GM23248 (cell line): ENCODE measurements at regions not wholly inside any gene's neighbourhood (a gene's known extent, or its start where the extent isn't known, plus 50 kb on each side); places are given as distances from the start of the nearest gene placed in this dataset.

Experiments
- DNase-seq: peaks from one replicate; pipeline ENCODE4 v3.0.0-alpha.2; 2015
- H2AFZ ChIP-seq: fragments of 200-600 bp; sonication (generic); 2 replicates; pipeline ENCODE4 v1.6.1; 2016; ENCODE audit warnings: antibody characterized with exemption
- H3F3A ChIP-seq: fragments of 200-600 bp; sonication (generic); 2 replicates; pipeline ENCODE4 v1.6.1; 2016; ENCODE audit warnings: mild to moderate bottlenecking, antibody characterized with exemption, mixed run types; ENCODE audit not compliant: insufficient read depth
- H3K27ac ChIP-seq: fragments of 200-600 bp; sonication (generic); 2 replicates; pipeline ENCODE4 v1.5.1; 2016; ENCODE audit warnings: mild to moderate bottlenecking
- H3K27me3 ChIP-seq: fragments of 200-600 bp; sonication (generic); replicated peaks from 2 replicates; pipeline ENCODE4 v1.6.1; 2016; ENCODE audit warnings: mild to moderate bottlenecking; ENCODE audit not compliant: insufficient read depth
- H3K36me3 ChIP-seq: fragments of 200-600 bp; sonication (generic); 2 replicates; pipeline ENCODE4 v1.6.1; 2016; ENCODE audit warnings: low read depth, mild to moderate bottlenecking
- H3K4me1 ChIP-seq: fragments of 200-600 bp; sonication (generic); 2 replicates; pipeline ENCODE4 v1.6.1; 2016; ENCODE audit warnings: mild to moderate bottlenecking; ENCODE audit not compliant: insufficient read depth
- H3K4me2 ChIP-seq: fragments of 200-600 bp; sonication (generic); one replicate; pipeline ENCODE4 v1.6.1; 2016; ENCODE audit warnings: mild to moderate bottlenecking; ENCODE audit not compliant: unreplicated experiment
- H3K4me3 ChIP-seq: fragments of 200-600 bp; sonication (generic); 2 replicates; pipeline ENCODE4 v1.5.1; 2016; ENCODE audit warnings: mild to moderate bottlenecking
- H3K79me2 ChIP-seq: fragments of 200-600 bp; sonication (generic); 2 replicates; pipeline ENCODE4 v1.6.1; 2016; ENCODE audit warnings: mild to moderate bottlenecking; ENCODE audit not compliant: insufficient read depth
- H3K9ac ChIP-seq: fragments of 200-600 bp; sonication (generic); 2 replicates; pipeline ENCODE4 v1.6.1; 2016; ENCODE audit warnings: mild to moderate bottlenecking
- H3K9me2 ChIP-seq: fragments of 200-600 bp; sonication (generic); 2 replicates; pipeline ENCODE4 v1.6.1; 2016; ENCODE audit warnings: mixed run types, mild to moderate bottlenecking, moderate library complexity; ENCODE audit not compliant: insufficient read depth
- H3K9me3 ChIP-seq: fragments of 200-600 bp; sonication (generic); one replicate; pipeline ENCODE4 v1.6.1; 2017; ENCODE audit warnings: low read depth
- H4K20me1 ChIP-seq: fragments of 200-600 bp; sonication (generic); 2 replicates; pipeline ENCODE4 v1.6.0; 2016; ENCODE audit not compliant: insufficient read depth
- EZH2 ChIP-seq: fragments of 200-600 bp; sonication (generic); IDR thresholded peaks from 2 replicates; pipeline ENCODE4 v1.6.1; 2018; ENCODE audit warnings: antibody characterized with exemption, mild to moderate bottlenecking; ENCODE audit not compliant: insufficient read depth, poor library complexity, severe bottlenecking
- EZH2phosphoT487 ChIP-seq: fragments of 200-600 bp; sonication (generic); IDR thresholded peaks from 2 replicates; pipeline ENCODE4 v1.6.1; 2018; ENCODE audit warnings: antibody characterized with exemption, moderate library complexity, mild to moderate bottlenecking, low read depth; ENCODE audit not compliant: insufficient read depth
- WGBS, 2 experiments: methylation state at CpG; one replicate each; pipeline ENCODE4 v1.1.6; 2015 to 2017; ENCODE audit warnings: low lambda C conversion rate in 2 of 2, low coverage in 1 of 2; ENCODE audit errors: missing lambda C conversion rate in 2 of 2; 5-methylcytosine and 5-hydroxymethylcytosine counted together
- in situ Hi-C: fragments of 300-500 bp; cut with MboI; formaldehyde crosslinking; loops from 2 replicates; pipeline ENCODE4 v1.15.0; 2020

DNA sequence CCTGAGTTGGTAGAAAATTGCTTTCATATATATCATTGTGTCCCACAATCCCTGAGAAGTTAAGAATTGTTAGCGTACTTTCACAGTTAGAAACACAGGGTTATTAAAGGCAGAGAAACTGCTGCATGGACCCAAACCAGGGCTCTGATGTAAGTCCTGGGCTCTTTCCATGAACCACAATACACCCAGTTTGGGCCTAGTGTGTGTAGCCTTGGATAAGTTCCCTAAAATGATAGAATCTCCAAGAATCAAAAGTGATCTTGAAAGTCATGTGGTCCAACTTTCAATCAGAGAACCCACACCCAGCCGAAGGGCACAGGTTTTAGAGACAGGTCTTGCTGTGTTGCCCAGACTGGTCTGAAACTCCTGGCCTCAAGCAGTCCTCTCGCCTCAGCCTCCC, 257.8 kb upstream of the KLF3 start:
- no peak overlapping the region for H3K27ac ChIP-seq
- no peak overlapping the region for H3K4me2 ChIP-seq
- H3K9me3 ChIP-seq, result no peaks in the 10 kb centered on the region
- H3K9me2 ChIP-seq, result no peaks in the 10 kb centered on the region
- no peak for DNase-seq
- no peaks in the 10 kb centered on the region for H3K36me3 ChIP-seq
- TF ChIP-seq EZH2 (no peak), EZH2phosphoT487 (no peak)
- H3K9ac ChIP-seq, result no peak overlapping the region
- WGBS, 2 experiments, result 29 to 36% methylated on average over 3 of the region's 3 CpGs
- no peak overlapping the region for H2AFZ ChIP-seq
- in situ Hi-C loops, result no loop called here
- no peaks in the 10 kb centered on the region; the same call in 1 of the 2 replicates for H3K27me3 ChIP-seq
- no peaks in the 10 kb centered on the region for H4K20me1 ChIP-seq
- no peaks in the 10 kb centered on the region for H3K79me2 ChIP-seq
- no peaks in the 10 kb centered on the region for H3F3A ChIP-seq
- no peak overlapping the region for H3K4me3 ChIP-seq
- no peaks in the 10 kb centered on the region for H3K4me1 ChIP-seq

DNA sequence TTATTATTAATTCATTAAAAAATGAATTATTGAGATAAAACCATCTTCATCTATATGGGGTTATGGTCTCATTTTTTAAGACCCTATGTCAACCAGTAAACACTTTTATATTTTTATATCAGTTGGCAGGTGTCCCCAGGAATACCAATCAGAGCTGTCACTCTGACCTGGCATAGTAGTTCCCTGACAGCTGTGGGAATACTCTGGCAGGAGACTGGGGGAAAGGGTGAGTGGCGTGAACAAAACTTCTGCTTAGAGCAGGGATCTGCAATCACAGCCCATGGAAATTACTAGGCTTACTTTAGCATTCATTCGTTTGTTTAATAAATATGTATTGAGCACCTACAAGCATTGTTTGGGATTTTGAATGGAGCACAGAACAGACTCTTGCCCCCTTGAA, 254.1 kb upstream of the KLF3 start:
- H3K27me3 ChIP-seq, result peaks cover 7% of the 10 kb centered on the region; the same call in 1 of the 2 replicates
- H3F3A ChIP-seq, result no peaks in the 10 kb centered on the region
- no peaks in the 10 kb centered on the region for H3K9me3 ChIP-seq
- H4K20me1 ChIP-seq, result no peaks in the 10 kb centered on the region
- no peaks in the 10 kb centered on the region for H3K79me2 ChIP-seq
- H3K4me2 ChIP-seq, result no peak overlapping the region
- no peak for TF ChIP-seq EZH2
- TF ChIP-seq EZH2phosphoT487, result no peak
- H3K9me2 ChIP-seq, result no peaks in the 10 kb centered on the region
- in situ Hi-C loops, result no loop called here
- H3K27ac ChIP-seq, result no peak overlapping the region
- no peaks in the 10 kb centered on the region for H3K4me1 ChIP-seq
- 50 to 53% methylated on average over 2 of the region's 2 CpGs for WGBS, 2 experiments
- DNase-seq, result no peak
- H3K4me3 ChIP-seq, result no peak overlapping the region
- H2AFZ ChIP-seq, result no peak overlapping the region
- H3K36me3 ChIP-seq, result no peaks in the 10 kb centered on the region
- no peak overlapping the region for H3K9ac ChIP-seq

DNA sequence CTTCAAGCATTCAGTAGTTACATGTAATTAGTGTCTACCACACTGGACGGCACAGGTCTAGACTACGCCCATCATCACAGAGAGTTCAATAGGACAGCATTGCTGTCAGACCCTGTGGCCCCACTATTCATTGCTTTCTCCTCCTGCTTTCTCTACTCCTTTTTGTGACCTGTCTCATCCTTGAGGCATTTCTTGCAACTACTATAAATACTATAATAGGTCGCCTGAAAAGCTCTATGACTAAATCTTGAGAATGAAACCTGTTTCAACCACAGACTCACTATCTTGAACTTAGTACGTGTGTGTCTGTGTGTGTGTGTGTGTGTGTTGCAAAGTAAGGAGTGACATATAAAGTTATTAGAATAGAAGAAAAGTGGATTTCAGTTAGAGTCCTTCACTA, 252.9 kb upstream of the KLF3 start:
- Histone ChIP-seq H3K27ac (no peak overlapping the region), H4K20me1 (no peaks in the 10 kb centered on the region), H2AFZ (no peak overlapping the region), H3K36me3 (no peaks in the 10 kb centered on the region), H3K9ac (no peak overlapping the region), H3K27me3 (peaks cover 7% of the 10 kb centered on the region; the same call in 1 of the 2 replicates), H3K4me1 (no peaks in the 10 kb centered on the region), H3K4me3 (no peak overlapping the region), H3K9me2 (no peaks in the 10 kb centered on the region), H3K79me2 (no peaks in the 10 kb centered on the region), H3F3A (no peaks in the 10 kb centered on the region), H3K4me2 (no peak overlapping the region), H3K9me3 (no peaks in the 10 kb centered on the region)
- DNase-seq, result no peak
- TF ChIP-seq EZH2 (no peak), EZH2phosphoT487 (no peak)
- 49 to 50% methylated on average over 4 of the region's 4 CpGs for WGBS, 2 experiments
- in situ Hi-C loops, result no loop called here

DNA sequence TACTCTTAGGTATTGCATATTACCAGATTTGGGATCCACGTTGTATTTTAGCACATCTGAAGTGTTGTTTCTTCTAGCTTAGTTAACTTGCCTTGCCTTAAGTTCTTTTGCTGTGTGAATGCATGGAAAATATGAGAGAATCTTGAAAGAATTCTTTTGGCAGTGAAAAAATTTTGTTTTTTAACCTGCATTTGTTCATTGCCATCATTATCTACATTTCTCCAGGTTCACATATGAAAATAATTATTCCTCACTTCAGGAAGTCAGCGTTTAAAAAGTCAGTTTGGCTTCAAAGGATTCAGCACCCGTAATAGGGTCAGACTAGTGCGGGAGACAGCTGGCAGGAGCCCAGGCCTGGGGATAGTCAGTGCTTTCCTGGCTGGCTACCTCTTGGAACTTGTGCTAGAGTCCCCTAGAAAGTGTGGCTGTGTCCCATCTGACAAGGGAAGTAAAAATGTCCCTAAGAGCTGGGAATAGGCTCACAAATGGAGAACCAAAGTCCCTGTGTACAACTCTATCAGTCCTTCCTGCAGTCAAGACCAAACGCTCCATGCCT, 251.9 kb upstream of the KLF3 start:
- Histone ChIP-seq H3K4me3 (no peak overlapping the region), H3F3A (no peaks in the 10 kb centered on the region), H3K27me3 (peaks cover 7% of the 10 kb centered on the region; the same call in 1 of the 2 replicates), H3K9me3 (no peaks in the 10 kb centered on the region), H4K20me1 (no peaks in the 10 kb centered on the region), H3K9me2 (no peaks in the 10 kb centered on the region), H3K4me1 (no peaks in the 10 kb centered on the region), H3K9ac (no peak overlapping the region), H3K79me2 (no peaks in the 10 kb centered on the region), H3K4me2 (no peak overlapping the region), H3K27ac (no peak overlapping the region), H3K36me3 (no peaks in the 10 kb centered on the region), H2AFZ (no peak overlapping the region)
- in situ Hi-C loops, result no loop called here
- TF ChIP-seq EZH2phosphoT487 (no peak), EZH2 (no peak)
- WGBS, 2 experiments, result 18 to 21% methylated on average over 5 of the region's 5 CpGs
- no peak for DNase-seq
